Cardiac muscle cell (in vitro differentiated cells and primary cell): ENCODE measurements at regions not wholly inside any gene's neighbourhood (a gene's known extent, or its start where the extent isn't known, plus 50 kb on each side); places are given as distances from the start of the nearest gene placed in this dataset.
"Not testable (repeated sequence)": the region's sequence is repeated elsewhere in the genome, so short reads cannot be mapped to it uniquely, and the experiment has no call there.

Experiments used
- DNase-seq, 2 donors: peaks; one replicate each; pipeline versions ENCODE4 v3.0.0 to v3.0.0-alpha.2; 2010 to 2017; ENCODE audit warnings: low read depth in 1 of 2, low spot score in 1 of 2
- H3K27ac ChIP-seq: fragments of 200-600 bp; sonication (generic); 2 replicates; pipeline ENCODE4 v1.5.1; 2016
- H3K27me3 ChIP-seq: fragments of 200-600 bp; sonication (generic); 2 replicates; pipeline ENCODE4 v1.6.0; 2016; ENCODE audit warnings: control low read depth
- H3K36me3 ChIP-seq: fragments of 200-600 bp; sonication (generic); 2 replicates; pipeline ENCODE4 v1.5.1; 2016; ENCODE audit warnings: control low read depth
- H3K4me1 ChIP-seq: fragments of 200-600 bp; sonication (generic); 2 replicates; pipeline ENCODE4 v1.8.1; 2017; ENCODE audit warnings: low read depth, mild to moderate bottlenecking, mixed run types
- H3K4me3 ChIP-seq: fragments of 200-600 bp; sonication (generic); 2 replicates; pipeline ENCODE4 v1.5.1; 2016; ENCODE audit warnings: mild to moderate bottlenecking
- H3K9me3 ChIP-seq: fragments of 200-600 bp; sonication (generic); 2 replicates; pipeline ENCODE4 v1.5.1; 2017; ENCODE audit warnings: low read depth, mild to moderate bottlenecking, control low read depth
- TF ChIP-seq, protein P1 (sequence below): IDR thresholded peaks from 2 replicates; pipeline ENCODE4 v1.5.1; 2012; ENCODE audit warnings: low read depth, mild to moderate bottlenecking, low read length

DNA sequence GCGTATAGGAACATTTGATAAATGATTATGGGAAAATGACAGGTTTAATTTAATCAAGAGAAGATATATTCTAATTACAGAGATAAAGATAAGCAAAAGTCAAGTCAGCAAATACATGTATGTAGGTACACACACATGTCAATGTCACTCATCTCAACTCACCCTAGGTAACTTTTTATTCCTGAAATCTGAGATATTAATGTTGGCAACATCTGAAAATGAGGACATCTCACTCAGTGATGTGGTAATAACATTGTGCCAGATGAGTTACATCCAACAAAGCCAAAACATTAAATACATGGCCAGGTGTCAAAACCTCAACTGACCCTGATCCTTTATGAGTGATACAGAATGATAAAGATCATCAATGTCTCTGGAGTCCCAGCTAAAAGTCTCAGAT is 363.3 kb upstream of the F9 start:
- no peak overlapping the region for H3K4me3 ChIP-seq
- no peak overlapping the region for H3K27ac ChIP-seq
- DNase-seq: no peak
- TF ChIP-seq, protein P1, sequence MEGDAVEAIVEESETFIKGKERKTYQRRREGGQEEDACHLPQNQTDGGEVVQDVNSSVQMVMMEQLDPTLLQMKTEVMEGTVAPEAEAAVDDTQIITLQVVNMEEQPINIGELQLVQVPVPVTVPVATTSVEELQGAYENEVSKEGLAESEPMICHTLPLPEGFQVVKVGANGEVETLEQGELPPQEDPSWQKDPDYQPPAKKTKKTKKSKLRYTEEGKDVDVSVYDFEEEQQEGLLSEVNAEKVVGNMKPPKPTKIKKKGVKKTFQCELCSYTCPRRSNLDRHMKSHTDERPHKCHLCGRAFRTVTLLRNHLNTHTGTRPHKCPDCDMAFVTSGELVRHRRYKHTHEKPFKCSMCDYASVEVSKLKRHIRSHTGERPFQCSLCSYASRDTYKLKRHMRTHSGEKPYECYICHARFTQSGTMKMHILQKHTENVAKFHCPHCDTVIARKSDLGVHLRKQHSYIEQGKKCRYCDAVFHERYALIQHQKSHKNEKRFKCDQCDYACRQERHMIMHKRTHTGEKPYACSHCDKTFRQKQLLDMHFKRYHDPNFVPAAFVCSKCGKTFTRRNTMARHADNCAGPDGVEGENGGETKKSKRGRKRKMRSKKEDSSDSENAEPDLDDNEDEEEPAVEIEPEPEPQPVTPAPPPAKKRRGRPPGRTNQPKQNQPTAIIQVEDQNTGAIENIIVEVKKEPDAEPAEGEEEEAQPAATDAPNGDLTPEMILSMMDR: no peak
- H3K36me3 ChIP-seq: no peaks in the 10 kb centered on the region
- no peaks in the 10 kb centered on the region for H3K27me3 ChIP-seq
- H3K4me1 ChIP-seq: no peaks in the 10 kb centered on the region
- no peaks in the 10 kb centered on the region for H3K9me3 ChIP-seq

DNA sequence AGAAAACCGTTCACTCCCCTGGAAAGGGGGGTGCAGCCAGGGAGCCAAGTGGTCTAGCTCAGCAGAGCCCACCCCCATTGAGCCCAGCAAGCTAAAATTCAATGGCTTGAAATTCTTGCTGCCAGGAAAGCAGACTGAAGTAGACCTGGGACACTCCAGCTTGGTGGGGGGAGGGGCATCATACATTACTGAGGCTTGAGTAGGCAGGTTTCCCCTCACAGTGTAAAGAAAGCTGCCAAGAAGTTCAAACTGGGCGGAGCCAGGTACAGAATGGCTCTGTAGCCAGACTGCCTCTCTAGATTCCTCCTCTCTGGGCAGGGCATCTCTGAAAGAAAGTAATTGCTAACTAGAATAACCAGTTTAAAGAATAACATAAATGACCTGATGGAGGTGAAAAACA is 372.3 kb upstream of the F9 start:
- H3K4me1 ChIP-seq: no peaks in the 10 kb centered on the region
- H3K36me3 ChIP-seq: no peaks in the 10 kb centered on the region
- no peaks in the 10 kb centered on the region for H3K27me3 ChIP-seq
- H3K9me3 ChIP-seq: no peaks in the 10 kb centered on the region
- no peak for DNase-seq
- H3K27ac ChIP-seq: no peak overlapping the region
- TF ChIP-seq, protein P1: no peak
- H3K4me3 ChIP-seq: no peak overlapping the region

DNA sequence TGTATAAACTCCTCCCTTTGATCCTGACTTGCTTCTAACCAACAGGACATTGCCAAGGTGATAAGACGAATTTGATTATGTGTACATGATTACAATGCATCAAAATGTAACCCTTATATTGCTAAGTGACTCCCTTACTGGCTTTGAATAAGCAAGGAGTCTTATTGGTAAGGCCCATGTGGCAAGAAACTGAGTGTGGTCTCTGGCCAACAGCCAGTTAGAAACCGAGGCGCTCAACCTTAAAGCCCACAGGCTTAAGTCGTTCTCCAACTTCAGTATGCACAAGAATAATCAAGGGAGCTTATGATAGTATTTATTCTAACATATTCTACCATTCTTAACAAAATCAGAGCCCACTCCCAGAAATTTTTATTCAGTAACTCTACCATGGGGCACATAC is 374.2 kb upstream of the F9 start:
- Histone ChIP-seq H3K4me3 (no peak overlapping the region), H3K36me3 (no peaks in the 10 kb centered on the region), H3K27me3 (no peaks in the 10 kb centered on the region), H3K9me3 (no peaks in the 10 kb centered on the region), H3K27ac (no peak overlapping the region), H3K4me1 (no peaks in the 10 kb centered on the region)
- TF ChIP-seq, protein P1: no peak
- no peak for DNase-seq

DNA sequence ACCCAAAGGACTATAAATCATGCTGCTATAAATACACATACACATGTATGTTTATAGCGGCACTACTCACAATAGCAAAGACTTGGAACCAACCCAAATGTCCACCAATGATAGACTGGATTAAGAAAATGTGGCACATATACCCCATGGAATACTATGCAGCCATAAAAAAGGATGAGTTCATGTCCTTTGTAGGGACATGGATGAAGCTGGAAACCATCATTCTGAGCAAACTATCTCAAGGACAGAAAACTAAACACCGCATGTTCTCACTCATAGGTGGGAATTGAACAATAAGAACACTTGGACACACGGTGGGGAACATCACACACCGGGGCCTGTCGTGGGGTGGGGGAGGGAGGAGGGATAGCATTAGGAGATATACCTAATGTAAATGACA is 383.9 kb upstream of the F9 start:
- not testable (repeated sequence) for H3K4me1 ChIP-seq, H3K27ac ChIP-seq, H3K36me3 ChIP-seq, H3K4me3 ChIP-seq, H3K27me3 ChIP-seq, DNase-seq, H3K9me3 ChIP-seq

DNA sequence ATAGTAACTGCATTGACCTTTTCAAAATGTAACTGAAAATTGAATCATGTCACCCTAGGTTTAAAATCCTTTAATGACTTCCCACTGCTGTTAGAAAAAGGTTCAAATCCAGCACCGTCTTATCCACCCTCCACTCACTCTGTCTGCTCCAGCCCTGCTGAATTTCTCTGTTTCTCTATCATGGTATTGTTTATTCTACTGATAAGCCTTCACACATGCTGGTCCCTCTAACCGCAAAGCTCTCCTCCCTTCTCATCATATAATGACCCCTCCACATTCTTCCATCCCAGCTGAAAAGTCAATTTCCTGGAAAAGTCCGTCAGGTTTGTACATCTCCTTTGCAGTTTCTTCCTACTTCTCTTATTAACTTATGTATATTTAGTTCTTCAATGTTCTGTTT is 389.2 kb upstream of the F9 start:
- TF ChIP-seq, protein P1: no peak
- H3K27me3 ChIP-seq: no peaks in the 10 kb centered on the region

DNA sequence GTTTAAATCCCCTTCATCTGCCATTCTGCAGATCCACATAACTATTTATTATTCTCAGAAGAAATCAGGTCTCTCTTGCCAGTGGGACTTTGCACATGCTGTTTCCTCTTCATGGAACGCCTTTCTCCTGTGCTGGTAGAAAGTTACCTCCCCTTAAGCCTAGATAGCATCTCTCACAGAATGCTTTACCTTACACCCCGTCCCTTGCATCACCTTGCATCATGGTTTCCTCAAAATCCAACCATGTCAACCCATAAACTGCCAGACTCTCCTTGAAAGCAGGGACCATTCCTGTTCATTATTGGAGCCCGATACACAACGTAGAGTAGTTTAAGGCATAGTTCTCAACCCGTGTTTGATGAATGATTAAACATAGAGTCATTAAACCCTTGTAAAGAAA is 396.2 kb upstream of the F9 start:
- H3K4me1 ChIP-seq: no peaks in the 10 kb centered on the region
- TF ChIP-seq, protein P1: no peak

More for the DNA sequence above, 389.2 kb upstream of the F9 start:
- no peak for DNase-seq
- Histone ChIP-seq H3K4me1 (no peaks in the 10 kb centered on the region), H3K27ac (no peak overlapping the region), H3K36me3 (no peaks in the 10 kb centered on the region), H3K9me3 (no peaks in the 10 kb centered on the region), H3K4me3 (no peak overlapping the region)

More for the DNA sequence above, 396.2 kb upstream of the F9 start:
- Histone ChIP-seq H3K27ac (no peak overlapping the region), H3K36me3 (no peaks in the 10 kb centered on the region), H3K9me3 (no peaks in the 10 kb centered on the region), H3K27me3 (no peaks in the 10 kb centered on the region), H3K4me3 (no peak overlapping the region)
- DNase-seq: no peak
